GM12878 (cell line): ENCODE measurements at regions not wholly inside any gene's neighbourhood (a gene's known extent, or its start where the extent isn't known, plus 50 kb on each side); places are given as distances from the start of the nearest gene placed in this dataset.

ENCODE experiments used
- ATAC-seq: fragments of 200-7000 bp; cut with Tn5 transposase; 3 replicates; pipeline ENCODE4 v1.9.1; 2020; ENCODE audit warnings: mild to moderate bottlenecking, moderate library complexity
- BruUV-seq: library from RNA; stranded (reverse); fragments of 400-500 nt; replicated peaks from 2 replicates; lab custom pipeline; 2021; lab: Mats Ljungman, UMichigan
- CTCF ChIA-PET: fragments of 300-600 bp; sonication (Branson Sonifier 250); formaldehyde crosslinking; extraction: SDS; loops from one replicate; lab custom pipeline; 2021; ENCODE audit warnings: inconsistent platforms; lab: Yijun Ruan, JAX
- POLR2A ChIA-PET: fragments of 350-600 bp; formaldehyde crosslinking; extraction: SDS; loops from one replicate; lab custom pipeline; 2021; ENCODE audit warnings: inconsistent platforms; lab: Charles Lee
- RAD21 ChIA-PET: fragments of 300-600 bp; sonication (Branson Sonifier 250); formaldehyde crosslinking; loops from one replicate; lab custom pipeline; 2023; ENCODE audit warnings: antibody characterized with exemption; ENCODE audit not compliant: unreplicated experiment; lab: Charles Lee
- SMC1A ChIA-PET: fragments of 300-600 bp; sonication (Branson Sonifier 250); formaldehyde crosslinking; loops from one replicate; lab custom pipeline; 2023; ENCODE audit not compliant: unreplicated experiment, uncharacterized antibody; lab: Charles Lee
- DNase-seq: peaks from one replicate; pipeline ENCODE4 v3.0.0-alpha.2; 2011; ENCODE audit warnings: low read depth, low spot score
- FAIRE-seq: peaks from 3 replicates; lab custom pipeline; 2011; peaks lifted over from hg19 to GRCh38; lab: Jason Lieb, UNC
- H2AFZ ChIP-seq: 2 replicates; pipeline ENCODE4 v1.6.0; 2011; ENCODE audit warnings: low read depth, low read length, control low read depth; ENCODE audit not compliant: control insufficient read depth
- H3K27ac ChIP-seq: 2 replicates; pipeline ENCODE4 v1.5.1; 2011; ENCODE audit warnings: control low read depth; ENCODE audit not compliant: control insufficient read depth, insufficient read depth
- H3K27me3 ChIP-seq, 2 experiments: replicated peaks in 1 of 2; 2 replicates each; pipeline versions ENCODE4 v1.6.0 to v1.6.1; 2011; ENCODE audit warnings: low read length in 1 of 2; ENCODE audit not compliant: control insufficient read depth in 2 of 2, insufficient read depth in 2 of 2
- H3K36me3 ChIP-seq, 2 experiments: 2 replicates each; pipeline ENCODE4 v1.5.1; 2011; ENCODE audit warnings: low read length in 1 of 2; ENCODE audit not compliant: control insufficient read depth in 2 of 2, insufficient read depth in 2 of 2
- H3K4me1 ChIP-seq: 2 replicates; pipeline ENCODE4 v1.6.1; 2011; ENCODE audit warnings: mild to moderate bottlenecking, low read length, moderate library complexity, mixed read lengths; ENCODE audit not compliant: control insufficient read depth, insufficient read depth
- H3K4me2 ChIP-seq: 2 replicates; pipeline ENCODE4 v1.6.0; 2011; ENCODE audit warnings: control low read depth; ENCODE audit not compliant: control insufficient read depth, insufficient read depth
- H3K4me3 ChIP-seq: fragments of 200-600 bp; sonication (generic); 2 replicates; pipeline ENCODE4 v1.5.1; 2016
- H3K79me2 ChIP-seq: 2 replicates; pipeline ENCODE4 v1.6.0; 2011; ENCODE audit warnings: low read length; ENCODE audit not compliant: control insufficient read depth, insufficient read depth
- H3K9ac ChIP-seq: 2 replicates; pipeline ENCODE4 v1.8.0; 2011; ENCODE audit warnings: low read length, control low read depth, mixed read lengths; ENCODE audit not compliant: control insufficient read depth, insufficient read depth
- H3K9me3 ChIP-seq: replicated peaks from 3 replicates; pipeline ENCODE4 v1.5.1; 2011; ENCODE audit warnings: mild to moderate bottlenecking, low read length; ENCODE audit not compliant: control insufficient read depth, insufficient read depth
- H4K20me1 ChIP-seq: 2 replicates; pipeline ENCODE4 v1.6.0; 2011; ENCODE audit not compliant: control insufficient read depth, insufficient read depth
- BHLHE40 ChIP-seq, 2 experiments: fragments of 450-650 bp in 1 of 2; IDR thresholded peaks; 2 replicates each; pipeline ENCODE4 v1.6.1; 2011 to 2017; ENCODE audit warnings: low read depth in 2 of 2, borderline replicate concordance in 1 of 2, improper control_type of control experiment in 1 of 2, low read length in 1 of 2, mild to moderate bottlenecking in 1 of 2
- CEBPB ChIP-seq, 2 experiments: fragments of 150-350 bp in 1 of 2; IDR thresholded peaks; 2 replicates each; pipeline ENCODE4 v1.6.1; 2012 to 2014; ENCODE audit warnings: low read depth in 2 of 2, low read length in 2 of 2, borderline replicate concordance in 1 of 2, inconsistent platforms in 1 of 2
- CREM ChIP-seq: IDR thresholded peaks from 2 replicates; pipeline ENCODE4 v1.6.1; 2014; ENCODE audit warnings: antibody characterized with exemption, low read depth
- GABPA ChIP-seq: IDR thresholded peaks from 2 replicates; pipeline ENCODE4 v1.6.1; 2014; ENCODE audit warnings: antibody characterized with exemption, low read depth, mild to moderate bottlenecking, inconsistent platforms
- HCFC1 ChIP-seq: fragments of 150-350 bp; IDR thresholded peaks from 2 replicates; pipeline ENCODE4 v1.6.1; 2014; ENCODE audit warnings: low read length
- IKZF1 ChIP-seq: fragments of 450-650 bp; conservative IDR thresholded peaks from 2 replicates; pipeline ENCODE4 v1.6.1; 2017; ENCODE audit warnings: antibody characterized with exemption, mild to moderate bottlenecking
- JUNB ChIP-seq: IDR thresholded peaks from 2 replicates; pipeline ENCODE4 v1.6.1; 2016; ENCODE audit warnings: antibody characterized with exemption, mild to moderate bottlenecking
- KDM1A ChIP-seq: fragments of 200-600 bp; sonication (generic); IDR thresholded peaks from 2 replicates; pipeline ENCODE4 v1.6.1; 2016; ENCODE audit warnings: borderline replicate concordance
- MTA2 ChIP-seq: fragments of 450-650 bp; IDR thresholded peaks from 2 replicates; pipeline ENCODE4 v1.6.1; 2016; ENCODE audit warnings: low read depth, mild to moderate bottlenecking, moderate library complexity
- MXI1 ChIP-seq: fragments of 150-350 bp; IDR thresholded peaks from 2 replicates; pipeline ENCODE4 v1.6.1; 2011; ENCODE audit warnings: low read depth, mild to moderate bottlenecking, inconsistent platforms, low read length, improper control_type of control experiment
- NBN ChIP-seq: fragments of 450-650 bp; IDR thresholded peaks from 2 replicates; pipeline ENCODE4 v1.6.1; 2016
- NR2F1 ChIP-seq: fragments of 450-650 bp; conservative IDR thresholded peaks from 2 replicates; pipeline ENCODE4 v1.6.1; 2017; ENCODE audit warnings: mild to moderate bottlenecking
- PML ChIP-seq: IDR thresholded peaks from 2 replicates; pipeline ENCODE4 v1.6.1; 2012; ENCODE audit warnings: low read length, inconsistent platforms
- POLR2A ChIP-seq: IDR thresholded peaks from 2 replicates; pipeline ENCODE4 v1.6.1; 2011; ENCODE audit warnings: low read depth, mild to moderate bottlenecking, low read length
- SMAD5 ChIP-seq: IDR thresholded peaks from 2 replicates; pipeline ENCODE4 v1.6.1; 2016; ENCODE audit warnings: antibody characterized with exemption, low read depth
- SREBF2 ChIP-seq: IDR thresholded peaks from 2 replicates; pipeline ENCODE4 v1.6.1; 2012; ENCODE audit warnings: mild to moderate bottlenecking, low read length
- SUZ12 ChIP-seq: fragments of 200-600 bp; sonication (generic); IDR thresholded peaks from one replicate; pipeline ENCODE4 v1.6.1; 2018; ENCODE audit warnings: antibody characterized with exemption, mild to moderate bottlenecking; ENCODE audit not compliant: unreplicated experiment
- TCF3 ChIP-seq: IDR thresholded peaks from 2 replicates; pipeline ENCODE4 v1.6.1; 2012; ENCODE audit warnings: low read depth, mild to moderate bottlenecking, low read length, borderline replicate concordance; ENCODE audit not compliant: insufficient read depth
- YBX1 ChIP-seq: fragments of 450-650 bp; IDR thresholded peaks from 2 replicates; pipeline ENCODE4 v1.6.1; 2016; ENCODE audit warnings: antibody characterized with exemption
- ZBED1 ChIP-seq: IDR thresholded peaks from 2 replicates; pipeline ENCODE4 v1.6.1; 2016; ENCODE audit warnings: borderline replicate concordance
- ZNF217 ChIP-seq: fragments of 450-650 bp; IDR thresholded peaks from 2 replicates; pipeline ENCODE4 v1.6.1; 2017; ENCODE audit warnings: antibody characterized with exemption, mild to moderate bottlenecking
- WGBS: methylation state at CpG from one replicate; pipeline ENCODE4 v1.1.6; 2016; ENCODE audit warnings: low lambda C conversion rate; ENCODE audit not compliant: insufficient replicate concordance, insufficient coverage; ENCODE audit errors: missing lambda C conversion rate; 5-methylcytosine and 5-hydroxymethylcytosine counted together
- in situ Hi-C: fragments of 300-500 bp; cut with MboI; formaldehyde crosslinking; loops from 9 replicates; pipeline ENCODE4 v1.14.3; 2018; ENCODE audit warnings: mixed read lengths
- intact Hi-C: fragments of 100-400 bp; cut with micrococcal nuclease; formaldehyde crosslinking; loops from one replicate; pipeline ENCODE4 v1.14.2; 2022; ENCODE audit not compliant: unreplicated experiment
- TF ChIP-seq, protein P1 (sequence below): fragments of 450-650 bp; IDR thresholded peaks from 2 replicates; pipeline ENCODE4 v1.6.1; 2017; ENCODE audit warnings: borderline replicate concordance

- ChIA-PET RAD21 (no interaction called here), SMC1A (no interaction called here), POLR2A (no interaction called here), CTCF (no interaction called here)
- intact Hi-C loops (no loop called here), in situ Hi-C loops (no loop called here)
- DNase-seq (no peak), ATAC-seq (no peak), FAIRE-seq (no peak)
- Histone ChIP-seq H3K4me1 (no peaks in the 10 kb centered on the region), H3K9me3 (no peaks in the 10 kb centered on the region), H3K79me2 (no peaks in the 10 kb centered on the region), H3K36me3 (no peaks in the 10 kb centered on the region), H3K4me3 (no peak overlapping the region), H3K4me2 (no peak overlapping the region), H3K27ac (no peak overlapping the region), H4K20me1 (no peaks in the 10 kb centered on the region), H3K9ac (no peak overlapping the region), H3K27me3 (no peaks in the 10 kb centered on the region), H2AFZ (no peak overlapping the region)
- BruUV-seq = no TSS peak
- 11% methylated on average over 4 of the region's 4 CpGs for WGBS
- TF ChIP-seq NR2F1 (no peak), HCFC1 (no peak), ZBED1 (no peak), MTA2 (no peak), CREM (no peak), JUNB (no peak), NBN (no peak), PML (no peak), SREBF2 (no peak), YBX1 (no peak)
Measured at GRCh38 chr2:167380555-167380954, 492.3 kb downstream of the XIRP2 start.

DNA sequence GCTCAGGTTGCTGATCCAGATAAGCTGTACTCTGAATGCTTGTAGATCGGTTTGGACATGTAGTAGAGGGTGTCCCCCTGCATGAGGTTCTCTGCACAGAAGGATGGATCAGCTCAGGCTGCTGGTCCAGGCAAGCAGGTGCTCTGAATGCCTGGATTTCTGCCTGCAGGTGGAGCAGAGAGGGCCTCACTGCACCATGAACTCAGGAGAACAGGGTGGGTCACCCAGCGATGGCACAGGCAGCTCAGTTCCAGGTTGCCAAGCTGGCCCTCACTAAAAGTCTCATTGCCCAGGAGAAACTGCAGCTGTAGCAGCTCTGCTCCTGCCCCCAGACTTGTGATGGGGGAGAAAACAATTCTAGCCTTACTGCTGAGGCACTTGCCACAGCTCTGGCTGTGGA, 491.8 kb downstream of the XIRP2 start:
- Histone ChIP-seq H3K27me3 (no peaks in the 10 kb centered on the region), H3K4me3 (no peak overlapping the region), H3K9ac (no peak overlapping the region), H2AFZ (no peak overlapping the region), H4K20me1 (no peaks in the 10 kb centered on the region), H3K36me3 (no peaks in the 10 kb centered on the region), H3K27ac (no peak overlapping the region), H3K4me1 (no peaks in the 10 kb centered on the region), H3K9me3 (no peaks in the 10 kb centered on the region), H3K79me2 (no peaks in the 10 kb centered on the region), H3K4me2 (no peak overlapping the region)
- 0% methylated on average over 2 of the region's 2 CpGs for WGBS
- ChIA-PET RAD21 (no interaction called here), CTCF (no interaction called here), SMC1A (no interaction called here), POLR2A (no interaction called here)
- no TSS peak for BruUV-seq
- no peak for FAIRE-seq
- in situ Hi-C loops = no loop called here
- ATAC-seq = no peak
- DNase-seq = no peak
- intact Hi-C loops = no loop called here
- TF ChIP-seq SUZ12 (no peak), CEBPB (IDR thresholded peaks at IDR 0.05; ENCODE audit: borderline replicate concordance in 1 of 2, low read depth in 2 of 2, low read length in 2 of 2) (no peak), BHLHE40 (IDR thresholded peaks at IDR 0.05; ENCODE audit: borderline replicate concordance in 1 of 2, low read depth in 2 of 2, low read length in 1 of 2) (no peak), IKZF1 (no peak), SMAD5 (no peak), GABPA (no peak), TCF3 (no peak), KDM1A (no peak), POLR2A (no peak), MXI1 (no peak), ZNF217 (no peak)
- TF ChIP-seq, protein P1, sequence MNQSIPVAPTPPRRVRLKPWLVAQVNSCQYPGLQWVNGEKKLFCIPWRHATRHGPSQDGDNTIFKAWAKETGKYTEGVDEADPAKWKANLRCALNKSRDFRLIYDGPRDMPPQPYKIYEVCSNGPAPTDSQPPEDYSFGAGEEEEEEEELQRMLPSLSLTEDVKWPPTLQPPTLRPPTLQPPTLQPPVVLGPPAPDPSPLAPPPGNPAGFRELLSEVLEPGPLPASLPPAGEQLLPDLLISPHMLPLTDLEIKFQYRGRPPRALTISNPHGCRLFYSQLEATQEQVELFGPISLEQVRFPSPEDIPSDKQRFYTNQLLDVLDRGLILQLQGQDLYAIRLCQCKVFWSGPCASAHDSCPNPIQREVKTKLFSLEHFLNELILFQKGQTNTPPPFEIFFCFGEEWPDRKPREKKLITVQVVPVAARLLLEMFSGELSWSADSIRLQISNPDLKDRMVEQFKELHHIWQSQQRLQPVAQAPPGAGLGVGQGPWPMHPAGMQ = no peak
